Breast epithelium (tissue), 4 donors: ENCODE measurements at regions not wholly inside any gene's neighbourhood (a gene's known extent, or its start where the extent isn't known, plus 50 kb on each side); places are given as distances from the start of the nearest gene placed in this dataset.

Experiments
- DNase-seq, 2 donors: peaks; one replicate each; pipeline ENCODE4 v3.0.0-alpha.2; 2019; ENCODE audit warnings: low spot score in 2 of 2
- H3K27ac ChIP-seq, 2 donors: fragments of 200-600 bp; sonication (generic) in 1 of 2; one replicate each; pipeline ENCODE4 v1.5.1; 2016 to 2019; ENCODE audit warnings: mild to moderate bottlenecking in 1 of 2
- H3K27me3 ChIP-seq, 2 donors: fragments of 200-600 bp; sonication (generic) in 1 of 2; one replicate each; pipeline versions ENCODE4 v1.5.1 to v1.6.0; 2017 to 2019; ENCODE audit warnings: control low read depth in 1 of 2, mild to moderate bottlenecking in 1 of 2
- H3K36me3 ChIP-seq: fragments of 200-600 bp; one replicate; pipeline ENCODE4 v1.5.1; 2019
- H3K4me1 ChIP-seq, 2 donors: fragments of 200-600 bp; sonication (generic); one replicate each; pipeline ENCODE4 v1.5.1; 2016 to 2019; ENCODE audit warnings: control low read depth in 1 of 2
- H3K4me3 ChIP-seq, 3 donors: fragments of 200-600 bp; sonication (generic); 1 replicate in 2 of 3; 2 replicates in 1 of 3; pipeline ENCODE4 v1.5.1; 2016 to 2019; ENCODE audit warnings: mild to moderate bottlenecking in 3 of 3, moderate library complexity in 2 of 3
- H3K9me3 ChIP-seq, 2 donors: fragments of 200-600 bp; sonication (generic) in 1 of 2; one replicate each; pipeline ENCODE4 v1.5.1; 2016 to 2019; ENCODE audit warnings: control low read depth in 1 of 2
- CTCF ChIP-seq, 3 donors: fragments of 450-650 bp; IDR thresholded peaks; one replicate each; pipeline ENCODE4 v1.5.1; 2016 to 2017; ENCODE audit warnings: antibody characterized with exemption in 3 of 3, mild to moderate bottlenecking in 3 of 3, moderate library complexity in 3 of 3
- POLR2A ChIP-seq: fragments of 450-650 bp; IDR thresholded peaks from one replicate; pipeline ENCODE4 v1.6.1; 2016; ENCODE audit warnings: antibody characterized with exemption, mild to moderate bottlenecking, moderate library complexity
- POLR2AphosphoS5 ChIP-seq, 3 donors: sonication (generic); formaldehyde crosslinking; IDR thresholded peaks; one replicate each; pipeline ENCODE4 v1.6.1; 2017; ENCODE audit warnings: antibody characterized with exemption in 3 of 3
- intact Hi-C: fragments of 100-400 bp; cut with DNase I; formaldehyde crosslinking; loops from one replicate; pipeline ENCODE4 v1.15.1; 2023; ENCODE audit warnings: low total_unique reads

- intact Hi-C loops, result no loop called here
- no peak for TF ChIP-seq CTCF (IDR thresholded peaks at IDR 0.05)
- no peak for TF ChIP-seq POLR2A
- no peak for TF ChIP-seq POLR2AphosphoS5 (IDR thresholded peaks at IDR 0.05)
- Histone ChIP-seq H3K27me3 (no peaks in the 10 kb centered on the region), H3K36me3 (no peaks in the 10 kb centered on the region), H3K27ac (no peak overlapping the region), H3K4me3 (no peak overlapping the region), H3K9me3 (no peaks in the 10 kb centered on the region), H3K4me1 (no peaks in the 10 kb centered on the region)
- no peak for DNase-seq
Measured at GRCh38 chr10:78814407-78814806, 254.4 kb upstream of the ZMIZ1 start.

GRCh38 chr10:78815702-78816334 lies 252.9 kb upstream of the ZMIZ1 start:
- Histone ChIP-seq H3K36me3 (no peaks in the 10 kb centered on the region), H3K9me3 (no peaks in the 10 kb centered on the region), H3K27me3 (no peaks in the 10 kb centered on the region), H3K27ac (no peak overlapping the region), H3K4me3 (no peak overlapping the region), H3K4me1 (no peaks in the 10 kb centered on the region)
- no peak for TF ChIP-seq POLR2AphosphoS5 (IDR thresholded peaks at IDR 0.05)
- no peak for TF ChIP-seq POLR2A
- intact Hi-C loops, result no loop called here
- DNase-seq, result no peak

GRCh38 chr10:78817361-78817760 lies 251.4 kb upstream of the ZMIZ1 start:
- Histone ChIP-seq H3K4me3 (no peak overlapping the region), H3K9me3 (no peaks in the 10 kb centered on the region), H3K4me1 (no peaks in the 10 kb centered on the region), H3K27me3 (no peaks in the 10 kb centered on the region), H3K27ac (peak overlapping the region in 1 of 2 donors; percentile 23), H3K36me3 (no peaks in the 10 kb centered on the region)
- intact Hi-C loops, result no loop called here
- TF ChIP-seq POLR2AphosphoS5 (IDR thresholded peaks at IDR 0.05) (peak in 2 of 3 donors; percentile 32 to 60), CTCF (IDR thresholded peaks at IDR 0.05) (no peak)
- DNase-seq, result no peak

GRCh38 chr10:78817804-78818203 lies 251.0 kb upstream of the ZMIZ1 start:
- H3K9me3 ChIP-seq, result no peaks in the 10 kb centered on the region
- intact Hi-C loops, result no loop called here
- DNase-seq, result no peak
- no peak for TF ChIP-seq POLR2A
- TF ChIP-seq CTCF (IDR thresholded peaks at IDR 0.05), result no peak
- no peak for TF ChIP-seq POLR2AphosphoS5 (IDR thresholded peaks at IDR 0.05)
- no peaks in the 10 kb centered on the region for H3K27me3 ChIP-seq
- no peaks in the 10 kb centered on the region for H3K36me3 ChIP-seq
- no peak overlapping the region for H3K4me3 ChIP-seq
- no peaks in the 10 kb centered on the region for H3K4me1 ChIP-seq
- H3K27ac ChIP-seq, result peak overlapping the region in 1 of 2 donors; percentile 23

GRCh38 chr10:78819361-78820006 lies 249.3 kb upstream of the ZMIZ1 start:
- TF ChIP-seq CTCF (IDR thresholded peaks at IDR 0.05), result no peak
- H3K9me3 ChIP-seq, result no peaks in the 10 kb centered on the region
- H3K4me1 ChIP-seq, result no peaks in the 10 kb centered on the region
- intact Hi-C loops, result no loop called here
- DNase-seq, result no peak
- H3K4me3 ChIP-seq, result no peak overlapping the region
- H3K27ac ChIP-seq, result no peak overlapping the region
- H3K36me3 ChIP-seq, result no peaks in the 10 kb centered on the region
- no peaks in the 10 kb centered on the region for H3K27me3 ChIP-seq
